ENCODE measurements at regions not wholly inside any gene's neighbourhood (a gene's known extent, or its start where the extent isn't known, plus 50 kb on each side); places are given as distances from the start of the nearest gene placed in this dataset.

GRCh38 chr3:159244933-159245332, 443.1 kb downstream of the MFSD1 start:
- Histone ChIP-seq H3K9me1 (ENCODE audit: control insufficient read depth, insufficient read depth, low read length) (no peaks in the 10 kb centered on the region), H3K36me3 (ENCODE audit: control insufficient read depth, insufficient read depth, low read length) (no peaks in the 10 kb centered on the region), H3K9me3 (replicated peaks; ENCODE audit: control insufficient read depth, insufficient read depth, low read depth, low read length) (no peaks in the 10 kb centered on the region), H3K79me2 (ENCODE audit: control insufficient read depth, insufficient read depth, low read length) (no peaks in the 10 kb centered on the region), H2AFZ (ENCODE audit: low read depth, low read length) (no peak overlapping the region), H3K4me3 (no peak overlapping the region), H4K20me1 (replicated peaks; ENCODE audit: control insufficient read depth, insufficient read depth, low read length) (no peaks in the 10 kb centered on the region), H3K4me2 (ENCODE audit: insufficient read depth, low read length) (no peak overlapping the region), H3K27ac (ENCODE audit: extremely low read depth, low read depth, low read length) (no peak overlapping the region), H3K27me3 (ENCODE audit: control insufficient read depth in 2 of 2, insufficient read depth in 2 of 2, low read length in 2 of 2) (no peaks in the 10 kb centered on the region), H3K4me1 (replicated peaks in 1 of 2; ENCODE audit: control insufficient read depth in 2 of 2, insufficient read depth in 2 of 2, low read length in 2 of 2) (no peaks in the 10 kb centered on the region), H3K9ac (ENCODE audit: insufficient read depth in 1 of 2, low read depth in 2 of 2, low read length in 2 of 2) (no peak overlapping the region)
- DNase-seq (ENCODE audit: extremely low read depth in 1 of 4, low spot score in 3 of 4) (no peak), FAIRE-seq (no peak), ATAC-seq (no peak)
- no peak for TF ChIP-seq BRF2 (IDR thresholded peaks at IDR 0.05; ENCODE audit: borderline replicate concordance, insufficient read depth, insufficient read length)
- WGBS (ENCODE audit: insufficient coverage, low coverage, missing lambda C conversion rate) = 0% methylated on average over 4 of the region's 4 CpGs
- BruUV-seq (replicated peaks) = no TSS peak
- POLR2A ChIA-PET = no interaction called here
- in situ Hi-C loops (cut with MboI) (no loop called here), intact Hi-C loops (cut with micrococcal nuclease) (no loop called here)
- CTCF ChIA-PET (ENCODE audit: low intra/inter-chr PET ratio) = no interaction called here

- no peak overlapping the region for H3K27ac ChIP-seq (ENCODE audit: extremely low read depth, low read depth, low read length)
- no peak for DNase-seq (ENCODE audit: extremely low read depth in 1 of 4, low spot score in 3 of 4)
- no peaks in the 10 kb centered on the region for H3K79me2 ChIP-seq (ENCODE audit: control insufficient read depth, insufficient read depth, low read length)
- intact Hi-C loops (cut with micrococcal nuclease) = no loop called here
- in situ Hi-C loops (cut with MboI) = no loop called here
- H3K4me3 ChIP-seq = no peak overlapping the region
- CTCF ChIA-PET (ENCODE audit: low intra/inter-chr PET ratio) = no interaction called here
- TF ChIP-seq KLF16 (IDR thresholded peaks at IDR 0.05) (no peak), NCOA6 (IDR thresholded peaks at IDR 0.05) (no peak), ZNF436 (CRISPR knock-in tag; IDR thresholded peaks at IDR 0.05) (no peak)
- H3K9me3 ChIP-seq (replicated peaks; ENCODE audit: control insufficient read depth, insufficient read depth, low read depth, low read length) = no peaks in the 10 kb centered on the region
- no peaks in the 10 kb centered on the region for H3K4me1 ChIP-seq (replicated peaks in 1 of 2; ENCODE audit: control insufficient read depth in 2 of 2, insufficient read depth in 2 of 2, low read length in 2 of 2)
- H2AFZ ChIP-seq (ENCODE audit: low read depth, low read length) = no peak overlapping the region
- no TSS peak for BruUV-seq (replicated peaks)
- no peak overlapping the region for H3K9ac ChIP-seq (ENCODE audit: insufficient read depth in 1 of 2, low read depth in 2 of 2, low read length in 2 of 2)
- H3K36me3 ChIP-seq (ENCODE audit: control insufficient read depth, insufficient read depth, low read length) = no peaks in the 10 kb centered on the region
- no peaks in the 10 kb centered on the region for H3K27me3 ChIP-seq (ENCODE audit: control insufficient read depth in 2 of 2, insufficient read depth in 2 of 2, low read length in 2 of 2)
- no peak for FAIRE-seq
- H4K20me1 ChIP-seq (replicated peaks; ENCODE audit: control insufficient read depth, insufficient read depth, low read length) = no peaks in the 10 kb centered on the region
- no peak overlapping the region for H3K4me2 ChIP-seq (ENCODE audit: insufficient read depth, low read length)
- ATAC-seq = no peak
- H3K9me1 ChIP-seq (ENCODE audit: control insufficient read depth, insufficient read depth, low read length) = no peaks in the 10 kb centered on the region
- POLR2A ChIA-PET = no interaction called here
These were observed 444.0 kb downstream of the MFSD1 start for GRCh38 chr3:159245871-159246270.
